Sigmoid colon (tissue), 4 donors: ENCODE measurements at regions not wholly inside any gene's neighbourhood (a gene's known extent, or its start where the extent isn't known, plus 50 kb on each side); places are given as distances from the start of the nearest gene placed in this dataset.

Experiments
- CTCF ChIP-seq, 4 experiments: fragments of 450-650 bp in 3 of 4; fragments of 200-600 bp in 1 of 4; IDR thresholded peaks; one replicate each; pipeline ENCODE4 v1.5.1; 2016 to 2019; ENCODE audit warnings: antibody characterized with exemption in 4 of 4, mild to moderate bottlenecking in 3 of 4, moderate library complexity in 2 of 4
- EP300 ChIP-seq, 4 donors: sonication (generic); formaldehyde crosslinking; IDR thresholded peaks; one replicate each; pipeline ENCODE4 v1.6.1; 2017; ENCODE audit warnings: antibody characterized with exemption in 4 of 4
- POLR2A ChIP-seq, 2 donors: fragments of 450-650 bp; IDR thresholded peaks; one replicate each; pipeline ENCODE4 v1.6.1; 2016; ENCODE audit warnings: antibody characterized with exemption in 2 of 2, mild to moderate bottlenecking in 2 of 2, moderate library complexity in 2 of 2
- POLR2AphosphoS5 ChIP-seq, 4 donors: sonication (generic); formaldehyde crosslinking; IDR thresholded peaks; one replicate each; pipeline ENCODE4 v1.6.1; 2017; ENCODE audit warnings: antibody characterized with exemption in 4 of 4

DNA sequence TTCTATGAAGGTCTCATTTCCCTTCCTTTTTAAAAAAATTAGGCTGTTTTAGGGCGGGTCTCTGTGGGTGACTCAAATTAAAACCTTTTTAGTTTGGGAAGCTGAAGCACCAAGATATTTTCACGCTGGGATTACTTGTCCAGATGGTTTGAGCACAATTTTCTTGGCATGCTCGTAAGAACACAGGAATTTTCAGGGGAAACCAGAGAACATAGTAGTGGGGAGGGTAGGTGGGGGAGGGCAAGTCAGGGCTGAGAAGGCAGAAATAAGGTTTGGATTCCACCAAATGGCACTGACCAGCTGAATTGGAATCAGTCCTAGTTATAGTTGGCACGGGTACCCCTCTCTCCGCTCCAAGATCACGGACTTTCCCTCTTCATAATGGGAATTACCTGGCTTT, 97.3 kb upstream of the LRIG1 start:
- TF ChIP-seq POLR2A (IDR thresholded peaks at IDR 0.05) (no peak), CTCF (IDR thresholded peaks at IDR 0.05) (no peak), POLR2AphosphoS5 (IDR thresholded peaks at IDR 0.05) (no peak), EP300 (IDR thresholded peaks at IDR 0.05) (no peak)
